Suppressor macrophage treated with lipopolysaccharide for 4 hours (primary cell): ENCODE measurements at regions not wholly inside any gene's neighbourhood (a gene's known extent, or its start where the extent isn't known, plus 50 kb on each side); places are given as distances from the start of the nearest gene placed in this dataset.
"Not testable (repeated sequence)": the region's sequence is repeated elsewhere in the genome, so short reads cannot be mapped to it uniquely, and the experiment has no call there.

Source experiments
- DNase-seq: peaks from one replicate; pipeline ENCODE4 v3.0.0-alpha.2; 2020

DNA sequence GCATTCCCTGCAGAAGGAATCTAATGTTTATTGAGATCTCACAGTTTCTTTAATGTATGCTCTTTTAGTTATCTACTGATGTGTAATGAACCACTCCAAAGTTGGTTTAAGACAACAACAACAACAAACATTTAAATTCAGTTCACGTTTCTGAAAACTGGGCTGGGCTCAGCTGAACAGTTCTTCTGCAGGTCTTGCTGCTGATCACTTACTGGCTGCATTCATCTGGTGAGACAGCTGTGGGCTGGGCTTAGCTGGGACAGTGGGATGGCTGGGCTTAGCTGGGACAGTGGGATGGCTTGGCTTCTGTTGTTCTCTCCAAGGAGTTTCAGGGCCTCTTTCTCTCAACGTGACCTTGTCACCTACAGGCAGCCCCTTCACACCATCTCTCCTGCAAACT is 544.3 kb upstream of the CDH5 start:
- no peak for DNase-seq

GRCh38 chr16:65819136-65819898 is 547.2 kb upstream of the CDH5 start:
- no peak for DNase-seq

DNA sequence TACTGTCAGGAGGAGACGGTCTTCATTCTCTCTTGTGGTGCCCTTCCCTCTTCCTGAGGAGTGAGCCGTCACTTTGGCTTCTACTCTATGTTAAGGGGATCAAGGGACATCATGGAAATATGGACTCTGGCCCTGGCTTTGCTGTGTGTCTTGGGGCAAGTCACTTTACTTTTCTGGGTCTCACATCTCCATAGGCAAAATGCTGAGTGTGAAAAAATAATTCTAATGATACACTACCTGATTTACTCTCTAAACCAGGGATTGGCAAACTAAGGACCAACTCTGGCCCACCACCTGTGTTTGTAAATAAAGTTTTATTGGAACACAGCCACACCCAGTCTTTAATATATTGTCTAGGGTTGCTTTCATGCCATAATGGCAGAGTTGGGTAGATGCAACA is 548.7 kb upstream of the CDH5 start:
- no peak for DNase-seq

GRCh38 chr16:65817066-65817465 is 549.4 kb upstream of the CDH5 start:
- no peak for DNase-seq

- DNase-seq, result no peak
These were observed 549.9 kb upstream of the CDH5 start for GRCh38 chr16:65816556-65816955.

GRCh38 chr16:65815707-65816106 is 550.8 kb upstream of the CDH5 start:
- no peak for DNase-seq

- DNase-seq, result not testable (repeated sequence)
These were observed 552.6 kb upstream of the CDH5 start for GRCh38 chr16:65813879-65814278.

DNA sequence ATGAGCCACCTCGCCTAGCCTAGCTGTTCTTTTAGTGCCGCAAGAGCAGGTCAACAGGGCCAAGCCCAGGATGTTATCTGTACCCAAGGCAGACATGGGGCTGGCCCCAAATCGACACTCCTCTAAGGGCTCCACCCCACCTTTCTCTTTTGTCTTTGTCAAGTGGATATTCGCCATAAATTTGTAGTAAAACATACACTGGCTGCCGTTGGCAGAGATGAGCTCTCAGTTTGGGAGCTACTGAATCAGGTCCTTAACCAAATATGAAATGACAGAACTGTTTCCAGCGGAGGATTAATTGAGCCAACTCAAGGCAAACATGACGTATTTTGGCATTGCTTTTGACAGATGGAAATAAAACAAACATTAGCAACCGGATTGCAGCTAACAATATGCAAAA is 556.9 kb upstream of the CDH5 start:
- no peak for DNase-seq

GRCh38 chr16:65808790-65809189 is 557.7 kb upstream of the CDH5 start:
- no peak for DNase-seq

- no peak for DNase-seq
These were observed 558.6 kb upstream of the CDH5 start for GRCh38 chr16:65807858-65808257.

GRCh38 chr16:65805704-65806103 is 560.8 kb upstream of the CDH5 start:
- DNase-seq, result not testable (repeated sequence)

- DNase-seq, result no peak
These were observed 570.0 kb upstream of the CDH5 start for GRCh38 chr16:65796481-65796880.

DNA sequence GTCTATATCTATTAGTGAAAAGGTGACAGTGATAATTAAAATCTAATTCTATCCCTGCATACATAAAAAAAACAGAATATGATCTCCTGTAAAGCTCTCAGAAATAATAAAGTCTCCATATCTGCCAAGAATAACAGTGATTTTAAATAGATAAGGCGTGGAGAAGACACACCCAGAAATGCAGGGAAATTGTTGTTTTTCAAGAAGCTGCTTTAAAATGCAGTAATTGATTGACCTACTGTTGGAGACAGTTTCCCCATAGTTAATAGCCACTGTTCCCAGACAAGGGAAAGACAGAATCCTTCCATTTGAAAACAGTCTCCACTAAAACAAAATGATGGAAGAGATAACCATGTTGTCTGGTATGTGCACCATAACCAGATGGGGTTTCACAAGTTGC is 571.5 kb upstream of the CDH5 start:
- DNase-seq, result no peak

- DNase-seq, result no peak
These were observed 572.7 kb upstream of the CDH5 start for GRCh38 chr16:65793781-65794180.

DNA sequence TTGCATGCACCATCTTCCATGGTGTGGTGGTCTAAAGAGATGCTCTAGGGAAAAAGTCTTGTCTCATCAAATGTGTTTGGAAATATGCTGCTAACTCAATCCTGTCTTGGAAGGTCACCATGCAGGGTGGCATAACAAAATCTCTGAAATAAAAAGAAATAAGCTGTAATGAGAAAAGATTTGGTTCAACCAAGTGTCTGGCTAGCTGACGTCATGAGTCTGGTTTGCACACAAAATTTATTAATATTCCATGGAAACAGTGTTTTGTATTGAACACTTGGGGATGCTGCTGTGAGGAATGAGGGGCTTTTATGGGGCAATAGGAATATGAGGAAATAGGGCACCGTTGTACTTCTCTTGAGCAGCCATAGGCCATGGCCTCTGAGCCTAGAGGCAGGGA is 575.7 kb upstream of the CDH5 start:
- DNase-seq, result no peak

GRCh38 chr16:65789161-65789945 is 577.1 kb upstream of the CDH5 start:
- no peak for DNase-seq

GRCh38 chr16:65788434-65789140 is 577.9 kb upstream of the CDH5 start:
- no peak for DNase-seq

DNA sequence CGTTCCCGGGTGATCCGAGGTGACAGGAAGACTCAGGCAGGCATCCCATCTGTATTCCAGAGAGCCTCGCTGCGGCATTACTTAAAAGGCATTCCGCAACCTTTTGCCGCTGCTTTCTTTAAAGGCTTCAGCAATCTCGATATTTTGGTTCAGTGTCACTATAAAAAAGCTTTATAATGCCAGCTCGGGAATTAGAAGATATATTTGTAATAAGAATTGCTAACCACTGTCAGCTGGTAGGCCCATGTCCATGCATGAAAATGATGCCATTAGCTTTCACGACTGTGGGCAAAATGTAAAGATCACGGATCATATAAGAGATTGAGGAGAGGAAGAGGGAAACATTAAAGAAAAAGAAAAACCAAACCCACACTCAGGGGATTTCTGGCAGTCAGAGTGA is 578.6 kb upstream of the CDH5 start:
- DNase-seq, result no peak

GRCh38 chr16:65786916-65787315 is 579.6 kb upstream of the CDH5 start:
- no peak for DNase-seq

- DNase-seq, result no peak
These were observed 582.6 kb upstream of the CDH5 start for GRCh38 chr16:65783709-65784474.

DNA sequence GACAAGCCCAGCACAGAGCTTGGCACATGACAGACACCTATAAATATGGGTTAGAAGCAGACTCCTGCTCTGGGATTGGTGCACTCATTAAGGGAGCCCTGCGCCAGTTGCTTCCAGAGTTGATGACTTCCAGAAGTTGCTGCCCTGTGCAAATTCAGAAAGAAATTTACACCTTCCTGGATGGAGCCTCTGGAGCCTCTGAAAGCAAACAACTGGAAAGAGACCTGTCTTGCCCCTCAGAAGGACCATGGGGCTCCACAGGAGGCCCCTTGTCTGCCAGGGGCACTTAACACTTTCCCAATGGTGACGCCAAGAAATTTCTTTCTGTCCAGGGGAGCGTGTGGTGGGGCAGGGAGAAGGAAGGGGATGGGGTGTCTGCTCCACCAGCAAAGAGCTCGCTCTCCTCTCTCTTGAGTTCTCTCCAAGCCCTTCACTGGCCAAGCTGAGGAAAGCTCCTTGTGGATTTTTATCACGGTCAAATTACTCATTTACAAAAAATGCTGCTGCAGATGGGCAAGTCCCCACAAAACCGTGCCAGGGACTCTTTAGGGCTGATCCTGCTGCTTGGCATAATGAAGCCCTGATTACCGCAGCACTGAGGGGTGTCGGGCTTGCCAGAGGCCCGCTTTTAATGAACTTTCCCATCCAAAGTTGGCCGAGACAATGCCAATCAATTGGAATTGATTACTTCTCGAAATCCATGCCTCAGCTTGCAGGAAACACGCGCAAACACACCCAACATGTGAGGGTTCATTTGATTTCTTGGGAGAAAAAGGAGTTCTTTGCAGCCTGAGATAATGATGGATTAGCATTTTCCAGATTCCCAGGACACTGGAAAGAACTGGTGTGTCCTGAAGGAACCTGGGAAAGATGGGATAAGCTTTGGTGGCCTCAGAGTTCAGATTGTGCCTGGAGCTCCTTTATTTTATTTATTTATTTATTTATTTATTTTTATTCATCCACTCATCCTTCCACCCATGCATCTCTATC is 583.6 kb upstream of the CDH5 start:
- no peak for DNase-seq

GRCh38 chr16:65781855-65782254 is 584.6 kb upstream of the CDH5 start:
- no peak for DNase-seq
